Activated B cell treated with CpG ODN at 0.5 μM for 24 hours (primary cell): ENCODE measurements at regions not wholly inside any gene's neighbourhood (a gene's known extent, or its start where the extent isn't known, plus 50 kb on each side); places are given as distances from the start of the nearest gene placed in this dataset.

Source experiments
- ATAC-seq: fragments of 200-7000 bp; cut with Tn5 transposase; one replicate; pipeline ENCODE4 v1.10.0; 2021; ENCODE audit warnings: low read depth, mild to moderate bottlenecking, moderate library complexity
- CTCF ChIA-PET: fragments of 350-600 bp; sonication (Branson Sonifier 250); formaldehyde crosslinking; loops from one replicate; lab custom pipeline; 2021; ENCODE audit warnings: antibody characterized with exemption; lab: Charles Lee
- POLR2A ChIA-PET: fragments of 350-600 bp; sonication (Branson Sonifier 250); formaldehyde crosslinking; loops from one replicate; lab custom pipeline; 2021; ENCODE audit warnings: antibody characterized with exemption; lab: Charles Lee
- DNase-seq: peaks from one replicate; pipeline ENCODE4 v3.0.0; 2022
- H3K27ac Mint-ChIP-seq: one replicate; pipeline ENCODE4 v1.8.0; 2020; ENCODE audit warnings: mixed read lengths
- H3K27me3 Mint-ChIP-seq: one replicate; pipeline ENCODE4 v1.8.0; 2021; ENCODE audit warnings: mixed read lengths
- H3K36me3 Mint-ChIP-seq: one replicate; pipeline ENCODE4 v1.8.0; 2021; ENCODE audit warnings: low read depth, mixed read lengths
- H3K4me1 Mint-ChIP-seq: one replicate; pipeline ENCODE4 v1.8.0; 2021; ENCODE audit warnings: mixed read lengths
- H3K4me3 Mint-ChIP-seq: one replicate; pipeline ENCODE4 v1.8.0; 2020; ENCODE audit warnings: mild to moderate bottlenecking, mixed read lengths
- H3K9me3 Mint-ChIP-seq: one replicate; pipeline ENCODE4 v1.8.0; 2020; ENCODE audit warnings: mixed read lengths
- CTCF ChIP-seq: fragments of 200-600 bp; IDR thresholded peaks from one replicate; pipeline ENCODE4 v1.8.0; 2022; ENCODE audit warnings: antibody characterized with exemption, mild to moderate bottlenecking
- intact Hi-C: fragments of 100-400 bp; cut with micrococcal nuclease; formaldehyde crosslinking; loops from one replicate; pipeline ENCODE4 v1.15.1; 2024

- intact Hi-C loops, result no loop called here
- no peak overlapping the region for H3K4me3 Mint-ChIP-seq
- H3K27me3 Mint-ChIP-seq, result no peaks in the 10 kb centered on the region
- ChIA-PET CTCF (no interaction called here), POLR2A (no interaction called here)
- no peaks in the 10 kb centered on the region for H3K36me3 Mint-ChIP-seq
- DNase-seq (no peak), ATAC-seq (no peak)
- TF ChIP-seq CTCF, result no peak
- no peak overlapping the region for H3K27ac Mint-ChIP-seq
- no peaks in the 10 kb centered on the region for H3K4me1 Mint-ChIP-seq
- H3K9me3 Mint-ChIP-seq, result peaks cover 2% of the 10 kb centered on the region
These were observed 468.0 kb upstream of the SPHKAP start for GRCh38 chr2:228649447-228649846.

- Mint-ChIP-seq H3K27me3 (no peaks in the 10 kb centered on the region), H3K36me3 (no peaks in the 10 kb centered on the region), H3K27ac (no peak overlapping the region), H3K4me1 (no peaks in the 10 kb centered on the region), H3K9me3 (peaks cover 2% of the 10 kb centered on the region), H3K4me3 (no peak overlapping the region)
- no peak for TF ChIP-seq CTCF
- ATAC-seq, result no peak
- CTCF ChIA-PET, result no interaction called here
- intact Hi-C loops, result no loop called here
- DNase-seq, result no peak
- POLR2A ChIA-PET, result no interaction called here
These were observed 467.1 kb upstream of the SPHKAP start for GRCh38 chr2:228648541-228648940.

DNA sequence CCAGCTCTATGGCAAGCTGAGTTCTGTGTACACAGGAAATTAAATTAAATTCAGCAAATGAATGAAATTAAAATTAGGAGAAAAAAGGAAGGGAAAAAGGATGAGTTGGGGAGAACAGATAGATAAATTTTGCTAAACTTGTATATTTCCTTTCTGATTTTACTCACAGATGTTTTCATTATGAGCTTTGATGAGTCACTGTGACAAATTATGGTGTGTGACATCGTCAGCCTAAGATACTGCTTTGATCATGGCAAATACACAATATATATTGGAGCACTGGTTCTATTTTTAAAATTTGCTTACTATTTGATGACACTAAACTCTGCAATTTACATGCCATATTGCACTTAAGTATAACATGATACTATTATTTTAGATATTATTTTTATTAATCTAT, 464.6 kb upstream of the SPHKAP start:
- H3K4me3 Mint-ChIP-seq, result no peak overlapping the region
- POLR2A ChIA-PET, result no interaction called here
- CTCF ChIA-PET, result no interaction called here
- TF ChIP-seq CTCF, result no peak
- ATAC-seq, result no peak
- H3K9me3 Mint-ChIP-seq, result peaks cover 2% of the 10 kb centered on the region
- no peaks in the 10 kb centered on the region for H3K27me3 Mint-ChIP-seq
- intact Hi-C loops, result no loop called here
- no peak overlapping the region for H3K27ac Mint-ChIP-seq
- no peaks in the 10 kb centered on the region for H3K36me3 Mint-ChIP-seq
- DNase-seq, result no peak
- H3K4me1 Mint-ChIP-seq, result no peaks in the 10 kb centered on the region

GRCh38 chr2:228644199-228644598, 462.7 kb upstream of the SPHKAP start:
- DNase-seq (no peak), ATAC-seq (no peak)
- CTCF ChIA-PET, result no interaction called here
- no peak for TF ChIP-seq CTCF
- POLR2A ChIA-PET, result no interaction called here
- Mint-ChIP-seq H3K4me3 (no peak overlapping the region), H3K36me3 (no peaks in the 10 kb centered on the region), H3K4me1 (no peaks in the 10 kb centered on the region), H3K27me3 (no peaks in the 10 kb centered on the region), H3K9me3 (peaks cover 2% of the 10 kb centered on the region), H3K27ac (no peak overlapping the region)
- intact Hi-C loops, result no loop called here

- ATAC-seq (no peak), DNase-seq (no peak)
- Mint-ChIP-seq H3K27ac (no peak overlapping the region), H3K4me1 (no peaks in the 10 kb centered on the region), H3K27me3 (no peaks in the 10 kb centered on the region), H3K36me3 (no peaks in the 10 kb centered on the region), H3K9me3 (peaks cover 2% of the 10 kb centered on the region), H3K4me3 (no peak overlapping the region)
- POLR2A ChIA-PET, result no interaction called here
- intact Hi-C loops, result no loop called here
- CTCF ChIA-PET, result no interaction called here
- TF ChIP-seq CTCF, result no peak
These were observed 461.4 kb upstream of the SPHKAP start for GRCh38 chr2:228642861-228643260.
